H1 (cell line): ENCODE measurements at regions not wholly inside any gene's neighbourhood (a gene's known extent, or its start where the extent isn't known, plus 50 kb on each side); places are given as distances from the start of the nearest gene placed in this dataset.

Experiments
- ATF2 ChIP-seq: IDR thresholded peaks from 2 replicates; pipeline ENCODE4 v1.6.1; 2012; ENCODE audit warnings: low read length, inconsistent platforms
- BCL11A ChIP-seq, 2 experiments: IDR thresholded peaks; one replicate each; pipeline ENCODE4 v1.6.1; 2011; ENCODE audit warnings: low read depth in 2 of 2, low read length in 2 of 2, mild to moderate bottlenecking in 2 of 2
- CBX8 ChIP-seq: fragments of 300-800, 300-1000 bp; sonication (generic); IDR thresholded peaks from 2 replicates; pipeline ENCODE4 v1.7.1; 2016; ENCODE audit warnings: low read depth, low read length, borderline replicate concordance
- CHD1 ChIP-seq: IDR thresholded peaks from 2 replicates; pipeline ENCODE4 v1.6.1; 2012; ENCODE audit warnings: low read depth, low read length, improper control_type of control experiment
- CREB1 ChIP-seq: IDR thresholded peaks from 2 replicates; pipeline ENCODE4 v1.6.1; 2012; ENCODE audit warnings: inconsistent platforms
- EGR1 ChIP-seq: IDR thresholded peaks from 2 replicates; pipeline ENCODE4 v1.6.1; 2011; ENCODE audit warnings: low read depth, low read length, borderline replicate concordance
- GABPA ChIP-seq: IDR thresholded peaks from 2 replicates; pipeline ENCODE4 v1.6.1; 2011; ENCODE audit warnings: mild to moderate bottlenecking, low read length, moderate library complexity, borderline replicate concordance; ENCODE audit not compliant: insufficient read depth
- JUN ChIP-seq: IDR thresholded peaks from 2 replicates; pipeline ENCODE4 v1.6.1; 2011; ENCODE audit warnings: low read depth, mild to moderate bottlenecking, improper control_type of control experiment, low read length
- JUND ChIP-seq: IDR thresholded peaks from 2 replicates; pipeline ENCODE4 v1.6.1; 2011; ENCODE audit warnings: mild to moderate bottlenecking, improper control_type of control experiment, low read length
- KDM5A ChIP-seq: fragments of 200-600 bp; IDR thresholded peaks from 2 replicates; pipeline ENCODE4 v1.7.1; 2012; ENCODE audit warnings: mild to moderate bottlenecking, low read length, inconsistent platforms, mixed read lengths
- MAFK ChIP-seq: IDR thresholded peaks from 2 replicates; pipeline ENCODE4 v1.6.1; 2012; ENCODE audit warnings: low read depth, mild to moderate bottlenecking, improper control_type of control experiment, low read length
- NRF1 ChIP-seq: IDR thresholded peaks from 2 replicates; pipeline ENCODE4 v1.6.1; 2011; ENCODE audit warnings: mild to moderate bottlenecking, low read depth, low read length, improper control_type of control experiment
- POLR2AphosphoS5 ChIP-seq: IDR thresholded peaks from 2 replicates; pipeline ENCODE4 v1.6.1; 2011; ENCODE audit warnings: low read depth, low read length
- POU5F1 ChIP-seq: IDR thresholded peaks from 2 replicates; pipeline ENCODE4 v1.6.1; 2011; ENCODE audit warnings: low read depth, mild to moderate bottlenecking, low read length, moderate library complexity
- RAD21 ChIP-seq, 2 experiments: IDR thresholded peaks in 1 of 2; conservative IDR thresholded peaks in 1 of 2; 2 replicates each; pipeline ENCODE4 v1.6.1; 2011; ENCODE audit warnings: low read depth in 2 of 2, low read length in 2 of 2, improper control_type of control experiment in 1 of 2, inconsistent platforms in 1 of 2, mild to moderate bottlenecking in 1 of 2, moderate library complexity in 1 of 2
- RNF2 ChIP-seq: fragments of 200-900, 300-1000 bp; sonication (generic); IDR thresholded peaks from 2 replicates; pipeline ENCODE4 v1.7.1; 2016; ENCODE audit warnings: borderline replicate concordance, low read depth, mild to moderate bottlenecking, antibody characterized with exemption, low read length; ENCODE audit not compliant: poor library complexity, severe bottlenecking; ENCODE audit errors: missing control alignments
- SAP30 ChIP-seq: fragments of 300-600 bp; sonication (generic); IDR thresholded peaks from 2 replicates; pipeline ENCODE4 v1.7.1; 2012; ENCODE audit warnings: low read length, moderate library complexity, mild to moderate bottlenecking, inconsistent platforms; ENCODE audit not compliant: insufficient read depth, insufficient replicate concordance
- SIRT6 ChIP-seq: IDR thresholded peaks from one replicate; pipeline ENCODE4 v1.7.1; 2012; ENCODE audit warnings: low read length, inconsistent platforms
- SP2 ChIP-seq: IDR thresholded peaks from 2 replicates; pipeline ENCODE4 v1.6.1; 2012; ENCODE audit warnings: mild to moderate bottlenecking, low read length, inconsistent platforms
- SP4 ChIP-seq: IDR thresholded peaks from 2 replicates; pipeline ENCODE4 v1.6.1; 2012; ENCODE audit warnings: low read length, inconsistent platforms
- TAF1 ChIP-seq: IDR thresholded peaks from 2 replicates; pipeline ENCODE4 v1.6.1; 2011; ENCODE audit warnings: mild to moderate bottlenecking, low read depth, low read length
- TBP ChIP-seq: IDR thresholded peaks from 2 replicates; pipeline ENCODE4 v1.6.1; 2011; ENCODE audit warnings: low read depth, low read length, improper control_type of control experiment
- TEAD4 ChIP-seq: IDR thresholded peaks from 2 replicates; pipeline ENCODE4 v1.6.1; 2012; ENCODE audit warnings: low read depth, low read length, inconsistent platforms, mixed read lengths

GRCh38 chr13:21297914-21298831 lies 121.7 kb downstream of the MRPL57 start (continued):
- peak; percentile 63; the same call in 1 of the 2 replicates for TF ChIP-seq JUND
- TF ChIP-seq SIRT6 = no peak
- peak; percentile 55; the same call in 1 of the 2 replicates for TF ChIP-seq TAF1
- no peak for TF ChIP-seq CHD1
- TF ChIP-seq CBX8 = no peak
- TF ChIP-seq RAD21 (IDR thresholded peaks at IDR 0.05 in 1 of 2, conservative IDR thresholded peaks at IDR 0.05 in 1 of 2; ENCODE audit: low read depth in 2 of 2, low read length in 2 of 2) = peak; percentile 29 to 54
- peak; percentile 8; the same call in 1 of the 2 replicates for TF ChIP-seq SP2
- TF ChIP-seq SP4 = no peak
- TF ChIP-seq POU5F1 = no peak
- TF ChIP-seq TBP = peak; percentile 48; the same call in 1 of the 2 replicates
- TF ChIP-seq NRF1 = no peak
- TF ChIP-seq ATF2 = peak; percentile 29; the same call in 1 of the 2 replicates
- TF ChIP-seq RNF2 = no peak
- peak; percentile 94 for TF ChIP-seq EGR1
- TF ChIP-seq JUN = 0 out of 2 replicates have a peak, but pooled peaks have one; percentile 50
- TF ChIP-seq TEAD4 = peak; percentile 47; the same call in 1 of the 2 replicates
- peak; percentile 87 for TF ChIP-seq CREB1
- TF ChIP-seq MAFK = no peak; the same call in 1 of the 2 replicates
- TF ChIP-seq POLR2AphosphoS5 = no peak
- TF ChIP-seq KDM5A = no peak
- TF ChIP-seq GABPA = no peak
- TF ChIP-seq SAP30 = peak; percentile 97
- TF ChIP-seq BCL11A (IDR thresholded peaks at IDR 0.05; ENCODE audit: low read depth in 2 of 2, low read length in 2 of 2) = no peak
